HUES48 (cell line): ENCODE measurements at regions not wholly inside any gene's neighbourhood (a gene's known extent, or its start where the extent isn't known, plus 50 kb on each side); places are given as distances from the start of the nearest gene placed in this dataset.

Source experiments
- H3K27ac ChIP-seq: one replicate; pipeline ENCODE4 v1.7.0; 2013; ENCODE audit warnings: low read depth, low read length, inconsistent platforms
- H3K27me3 ChIP-seq: 2 replicates; pipeline ENCODE4 v1.6.1; 2013; ENCODE audit warnings: mild to moderate bottlenecking, low read length; ENCODE audit not compliant: control insufficient read depth, insufficient read depth
- H3K36me3 ChIP-seq: 2 replicates; pipeline ENCODE4 v1.6.1; 2013; ENCODE audit warnings: low read length; ENCODE audit not compliant: control insufficient read depth, insufficient read depth
- H3K4me1 ChIP-seq: 2 replicates; pipeline ENCODE4 v1.6.1; 2013; ENCODE audit warnings: mild to moderate bottlenecking, low read length; ENCODE audit not compliant: control insufficient read depth, insufficient read depth
- H3K4me3 ChIP-seq: 2 replicates; pipeline ENCODE4 v1.5.1; 2013; ENCODE audit warnings: mild to moderate bottlenecking, low read depth, low read length
- H3K9ac ChIP-seq: 2 replicates; pipeline ENCODE4 v1.6.1; 2013; ENCODE audit warnings: mild to moderate bottlenecking, low read depth, low read length, moderate library complexity
- H3K9me3 ChIP-seq: 2 replicates; pipeline ENCODE4 v1.6.1; 2013; ENCODE audit warnings: low read length; ENCODE audit not compliant: control insufficient read depth, insufficient read depth

DNA sequence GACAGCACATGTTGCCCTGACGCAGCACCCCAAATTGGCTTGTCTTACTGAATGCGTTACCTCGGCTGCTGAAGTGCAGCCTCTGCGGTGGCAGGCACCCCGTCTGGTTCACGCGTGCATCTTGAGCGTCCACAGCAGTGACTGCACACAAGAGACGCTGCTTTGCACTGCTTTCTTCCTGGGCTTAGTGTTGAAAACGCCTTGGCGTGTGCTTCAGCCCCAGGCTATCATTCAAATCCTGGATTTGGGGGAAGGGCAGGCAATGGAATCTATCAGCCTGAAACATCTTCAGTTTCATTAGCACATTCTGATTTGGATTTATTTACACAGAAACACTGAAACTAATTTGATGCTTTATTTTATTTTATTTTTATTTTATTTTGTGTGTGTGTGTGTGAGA lies 342.7 kb downstream of the SMOC2 start:
- Histone ChIP-seq H3K4me3 (no peak overlapping the region), H3K36me3 (no peaks in the 10 kb centered on the region), H3K27me3 (no peaks in the 10 kb centered on the region), H3K9me3 (no peaks in the 10 kb centered on the region), H3K27ac (no peak overlapping the region), H3K9ac (no peak overlapping the region), H3K4me1 (no peaks in the 10 kb centered on the region)

DNA sequence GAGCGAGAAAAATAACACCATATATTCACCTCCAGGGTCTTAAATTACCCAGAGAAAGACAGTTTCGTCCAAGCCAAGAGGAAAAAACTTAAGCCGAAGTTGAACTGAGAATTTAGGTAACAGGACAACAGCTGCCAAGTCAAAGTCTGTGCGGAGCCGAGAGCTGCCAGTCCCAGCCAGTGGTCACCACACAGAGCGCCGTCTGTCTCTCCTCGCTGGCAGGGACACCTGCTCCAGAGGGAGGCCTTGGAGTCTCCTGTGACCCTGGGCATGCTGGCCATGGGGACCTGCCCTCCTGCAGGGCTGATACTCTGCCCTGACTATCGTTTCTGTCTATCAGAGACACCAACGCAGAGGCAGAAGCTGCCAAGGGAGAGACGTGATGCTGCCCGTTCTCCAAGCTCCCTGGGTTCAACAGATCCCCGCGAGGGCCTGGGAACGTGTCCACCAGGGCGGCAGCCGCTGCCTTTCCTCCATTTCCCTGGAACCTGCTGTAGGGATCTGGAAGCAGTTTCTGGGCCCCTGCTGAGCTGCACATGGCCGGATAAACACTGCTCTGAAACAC lies 341.3 kb downstream of the SMOC2 start:
- Histone ChIP-seq H3K4me3 (no peak overlapping the region), H3K27me3 (no peaks in the 10 kb centered on the region), H3K27ac (no peak overlapping the region), H3K9ac (no peak overlapping the region), H3K36me3 (no peaks in the 10 kb centered on the region), H3K9me3 (no peaks in the 10 kb centered on the region), H3K4me1 (no peaks in the 10 kb centered on the region)

DNA sequence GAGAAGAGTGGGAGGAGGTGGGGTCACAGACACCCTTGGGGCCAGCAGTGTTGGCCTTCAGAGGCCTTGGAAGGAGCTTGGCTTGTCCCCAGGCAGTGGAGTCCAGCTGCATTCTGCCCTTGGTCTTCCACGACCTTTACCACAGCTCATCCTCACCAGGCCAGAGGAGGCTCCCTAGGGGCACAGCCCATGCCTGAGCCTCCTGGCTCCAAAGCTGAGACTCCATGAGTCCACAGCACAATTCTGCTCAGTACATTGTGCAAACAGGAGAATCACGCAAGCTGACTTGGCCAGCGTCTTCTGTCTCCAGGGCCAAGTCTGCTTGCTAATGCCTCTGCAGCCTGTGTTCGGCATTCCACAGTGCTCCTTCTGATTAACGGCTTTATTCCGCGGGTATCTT lies 337.2 kb downstream of the SMOC2 start:
- H3K9me3 ChIP-seq = peaks cover 8% of the 10 kb centered on the region
- no peak overlapping the region for H3K9ac ChIP-seq
- H3K4me1 ChIP-seq = no peaks in the 10 kb centered on the region
- no peak overlapping the region for H3K27ac ChIP-seq
- no peaks in the 10 kb centered on the region for H3K36me3 ChIP-seq
- H3K4me3 ChIP-seq = no peak overlapping the region
- no peaks in the 10 kb centered on the region for H3K27me3 ChIP-seq

DNA sequence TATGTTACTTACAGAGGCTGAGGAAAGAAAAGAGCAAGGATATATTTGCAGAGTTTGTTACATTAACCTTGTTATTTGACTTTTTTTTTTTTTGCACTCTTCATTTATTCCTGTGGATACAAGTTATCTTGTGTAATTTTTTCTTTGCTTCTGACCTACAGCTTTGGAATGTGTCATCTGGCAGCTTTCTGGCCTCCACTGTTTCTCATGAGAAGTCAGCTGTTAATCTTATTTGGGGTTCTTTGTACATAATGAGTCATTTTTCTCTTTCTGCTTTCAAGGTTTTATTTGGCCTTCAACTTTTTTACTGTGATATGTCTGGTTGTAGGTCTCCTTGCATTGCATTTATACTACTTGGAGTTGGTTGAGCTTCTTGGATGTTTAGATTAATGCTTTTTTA lies 333.4 kb downstream of the SMOC2 start:
- no peak overlapping the region for H3K27ac ChIP-seq
- peaks cover 11% of the 10 kb centered on the region for H3K9me3 ChIP-seq
- H3K27me3 ChIP-seq = no peaks in the 10 kb centered on the region
- no peak overlapping the region for H3K9ac ChIP-seq
- H3K4me1 ChIP-seq = no peaks in the 10 kb centered on the region
- H3K4me3 ChIP-seq = no peak overlapping the region
- H3K36me3 ChIP-seq = no peaks in the 10 kb centered on the region

DNA sequence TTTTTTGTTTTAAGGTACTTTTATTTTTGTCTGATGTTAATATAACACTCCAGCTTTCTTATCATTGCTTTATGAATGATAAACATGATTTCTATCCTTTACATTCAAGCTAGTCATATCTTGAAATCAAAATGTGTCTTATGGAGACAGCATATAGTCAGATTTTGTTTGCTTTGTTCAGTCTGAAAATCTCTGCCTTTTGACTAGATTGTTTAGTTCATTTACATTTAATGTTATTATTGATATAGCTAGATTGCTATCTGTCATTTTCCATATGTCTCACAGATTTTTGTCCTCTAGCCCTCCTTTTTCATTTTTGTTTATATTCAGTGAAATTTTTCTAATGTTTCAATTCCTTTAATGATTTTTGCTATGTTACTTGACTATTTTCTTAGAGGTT lies 332.8 kb downstream of the SMOC2 start:
- no peaks in the 10 kb centered on the region for H3K36me3 ChIP-seq
- no peaks in the 10 kb centered on the region for H3K4me1 ChIP-seq
- H3K4me3 ChIP-seq = no peak overlapping the region
- H3K9ac ChIP-seq = no peak overlapping the region
- no peaks in the 10 kb centered on the region for H3K27me3 ChIP-seq
- peaks cover 15% of the 10 kb centered on the region for H3K9me3 ChIP-seq
- no peak overlapping the region for H3K27ac ChIP-seq

DNA sequence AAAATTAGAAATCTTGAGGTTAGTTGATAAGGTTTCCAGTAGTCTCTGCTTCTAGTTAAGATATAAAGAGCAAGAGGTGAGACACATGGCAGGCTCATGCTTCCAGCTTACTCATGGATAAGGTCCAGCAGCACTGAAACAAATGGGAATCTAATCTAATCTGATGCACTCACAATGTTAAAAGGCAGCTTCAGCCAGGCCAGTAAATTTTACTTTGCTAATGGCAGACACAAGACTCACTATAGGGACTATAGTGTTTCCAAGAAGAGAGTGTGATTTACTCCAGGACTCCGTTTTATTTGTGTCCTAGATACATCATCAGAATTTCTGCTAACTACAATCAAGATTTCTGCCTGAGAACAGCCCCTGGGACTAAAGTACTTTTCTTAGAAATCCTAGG lies 324.8 kb downstream of the SMOC2 start:
- Histone ChIP-seq H3K27me3 (no peaks in the 10 kb centered on the region), H3K9me3 (peaks cover 9% of the 10 kb centered on the region), H3K9ac (no peak overlapping the region), H3K27ac (no peak overlapping the region), H3K4me1 (no peaks in the 10 kb centered on the region), H3K4me3 (no peak overlapping the region), H3K36me3 (no peaks in the 10 kb centered on the region)

DNA sequence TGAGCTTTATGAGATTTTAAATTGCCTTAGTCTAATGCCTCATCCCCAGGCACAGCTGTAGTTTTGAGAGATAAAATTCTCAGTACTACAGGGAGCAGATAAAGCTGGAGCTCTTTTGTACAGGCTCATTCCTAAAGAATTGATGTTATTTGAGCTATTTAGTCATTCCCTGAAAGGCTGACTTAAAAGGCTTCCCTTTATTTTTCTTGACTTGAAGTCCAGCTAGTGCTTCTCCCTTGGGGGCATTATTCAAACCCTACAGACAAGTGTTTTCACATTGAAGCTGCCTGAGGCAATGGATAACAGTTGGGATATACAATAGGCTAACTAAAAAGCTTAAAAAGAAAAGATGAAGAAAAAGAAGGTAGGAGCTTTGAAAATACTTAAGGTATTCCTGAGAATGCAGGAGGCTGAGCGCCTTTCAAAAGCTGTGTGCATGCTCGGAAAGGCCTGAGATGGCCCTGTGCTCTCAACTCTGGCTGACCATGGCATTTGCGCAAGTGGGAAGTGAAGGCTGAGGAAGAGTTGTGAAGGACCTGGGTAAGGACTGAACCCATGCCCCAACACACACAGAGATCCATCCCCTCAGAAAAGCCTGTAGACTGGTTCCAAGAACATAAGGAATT lies 315.1 kb downstream of the SMOC2 start:
- H3K9me3 ChIP-seq = peaks cover 3% of the 10 kb centered on the region; the same call in 1 of the 2 replicates
- H3K36me3 ChIP-seq = no peaks in the 10 kb centered on the region
- H3K27ac ChIP-seq = peak overlapping the region; percentile 83
- H3K4me1 ChIP-seq = peaks cover 24% of the 10 kb centered on the region
- no peak overlapping the region for H3K4me3 ChIP-seq
- no peak overlapping the region for H3K9ac ChIP-seq
- no peaks in the 10 kb centered on the region for H3K27me3 ChIP-seq

DNA sequence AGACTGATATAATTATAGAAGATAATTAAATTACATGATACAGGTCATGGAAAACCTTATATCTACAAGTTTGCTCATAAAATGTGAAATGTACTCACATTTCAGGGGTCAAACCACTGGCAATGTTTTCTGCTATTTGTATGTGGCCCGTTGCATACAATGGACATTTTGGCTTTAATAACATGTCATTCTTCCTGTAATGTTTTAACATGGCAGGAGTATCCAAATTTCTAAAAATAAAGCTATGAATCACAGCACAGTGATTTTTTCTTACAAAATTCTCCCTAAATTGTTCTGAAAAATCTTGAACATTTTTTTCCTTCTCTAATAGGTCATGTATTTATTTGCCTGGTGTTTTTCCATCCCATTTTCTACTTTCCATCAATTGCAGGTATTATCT lies 305.7 kb downstream of the SMOC2 start:
- Histone ChIP-seq H3K4me1 (no peaks in the 10 kb centered on the region), H3K9me3 (no peaks in the 10 kb centered on the region), H3K36me3 (no peaks in the 10 kb centered on the region), H3K27me3 (no peaks in the 10 kb centered on the region), H3K9ac (no peak overlapping the region), H3K4me3 (no peak overlapping the region), H3K27ac (no peak overlapping the region)

DNA sequence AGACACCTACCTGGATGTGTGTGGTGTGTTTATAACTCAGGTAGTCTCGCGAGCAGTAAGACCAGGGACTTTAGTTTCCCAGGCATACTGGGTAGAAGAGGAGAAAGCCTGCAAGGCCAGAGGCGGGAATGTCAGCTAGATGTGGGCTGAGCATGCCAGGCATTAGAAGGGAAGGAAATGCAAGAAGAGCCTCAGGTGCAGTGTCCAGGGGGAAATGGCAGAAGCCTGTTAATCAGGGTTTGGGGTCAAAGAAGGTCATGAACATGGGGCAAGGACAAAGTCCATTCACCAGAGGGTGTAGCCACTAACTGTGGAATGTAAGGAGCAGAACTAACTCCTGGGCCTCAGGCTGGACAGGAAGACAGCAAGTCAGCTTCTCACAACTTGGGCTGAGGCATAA lies 305.0 kb downstream of the SMOC2 start:
- Histone ChIP-seq H3K4me1 (no peaks in the 10 kb centered on the region), H3K27ac (no peak overlapping the region), H3K9me3 (no peaks in the 10 kb centered on the region), H3K27me3 (no peaks in the 10 kb centered on the region), H3K9ac (no peak overlapping the region), H3K4me3 (no peak overlapping the region), H3K36me3 (no peaks in the 10 kb centered on the region)

DNA sequence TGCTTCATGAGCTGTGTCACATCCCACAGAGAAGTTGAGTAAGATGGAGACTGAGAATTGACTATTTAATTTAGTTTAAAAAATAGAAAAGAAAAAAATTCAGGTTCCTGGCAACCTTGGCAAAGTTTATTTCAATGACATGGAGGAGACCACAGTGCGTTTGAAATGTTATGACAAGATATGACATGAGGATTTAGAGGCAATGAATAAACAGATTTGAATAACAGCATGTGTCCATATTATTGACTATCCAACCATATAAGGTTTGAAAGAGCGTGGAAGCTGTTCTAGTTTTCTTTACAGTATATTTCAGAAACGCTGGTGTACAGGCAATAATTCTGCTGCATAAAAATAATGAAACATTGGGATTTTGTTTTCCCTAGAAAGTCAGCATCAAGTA lies 303.9 kb downstream of the SMOC2 start:
- Histone ChIP-seq H3K9ac (no peak overlapping the region), H3K9me3 (no peaks in the 10 kb centered on the region), H3K4me1 (no peaks in the 10 kb centered on the region), H3K27me3 (no peaks in the 10 kb centered on the region), H3K4me3 (no peak overlapping the region), H3K27ac (no peak overlapping the region), H3K36me3 (no peaks in the 10 kb centered on the region)

DNA sequence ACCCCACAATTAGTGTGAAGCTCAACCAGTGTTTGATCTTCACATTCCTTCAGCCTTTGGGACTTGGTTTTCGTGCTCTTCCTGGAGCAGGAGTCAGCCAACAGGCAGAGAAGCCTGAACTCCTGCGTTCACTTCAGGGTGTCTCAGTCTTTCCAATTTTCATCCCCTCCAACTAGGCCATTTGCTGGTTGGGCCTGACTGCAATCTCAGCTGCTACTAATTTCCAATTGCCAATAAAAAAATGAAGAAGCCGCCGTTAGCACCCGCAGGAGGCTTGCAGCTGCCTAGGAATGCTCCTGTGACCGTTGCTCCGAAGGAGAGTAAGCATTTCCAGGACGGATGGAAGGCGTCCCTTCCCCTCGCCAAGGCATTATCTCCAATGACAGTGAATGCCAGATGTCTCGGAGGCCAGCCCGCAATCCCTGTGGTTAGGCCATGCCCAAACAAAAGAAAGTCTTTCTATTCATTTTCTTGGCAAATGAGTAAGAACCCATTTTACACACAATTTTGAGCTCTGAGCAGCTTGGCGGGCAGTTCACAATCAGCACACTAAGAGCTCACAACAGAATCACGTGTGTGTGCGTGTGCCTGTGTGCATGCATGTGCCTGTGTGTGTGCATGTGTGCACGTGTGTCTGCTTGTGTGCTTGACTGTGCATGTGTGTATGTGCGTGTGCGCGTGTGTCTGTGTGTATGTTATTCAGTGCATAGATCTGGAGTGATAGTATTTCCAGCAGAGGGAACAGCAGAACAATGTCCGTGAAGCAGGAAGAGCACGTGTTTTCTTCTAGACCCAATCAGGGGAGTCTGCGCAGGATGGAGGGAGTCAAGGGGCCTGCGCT lies 301.2 kb downstream of the SMOC2 start:
- Histone ChIP-seq H3K4me3 (no peak overlapping the region), H3K9me3 (no peaks in the 10 kb centered on the region), H3K36me3 (no peaks in the 10 kb centered on the region), H3K4me1 (no peaks in the 10 kb centered on the region), H3K27me3 (no peaks in the 10 kb centered on the region), H3K27ac (no peak overlapping the region), H3K9ac (no peak overlapping the region)
